HK-2 (cell line): ENCODE measurements at regions not wholly inside any gene's neighbourhood (a gene's known extent, or its start where the extent isn't known, plus 50 kb on each side); places are given as distances from the start of the nearest gene placed in this dataset.

ENCODE experiments used
- DNase-seq: peaks from one replicate; pipeline ENCODE4 v3.0.0-alpha.2; 2018; ENCODE audit not compliant: unreplicated experiment

GRCh38 chrX:6472652-6473342, 62.1 kb downstream of the VCX3A start:
- DNase-seq, result no peak

- no peak for DNase-seq
Observed at GRCh38 chrX:6468706-6469105, 66.2 kb downstream of the VCX3A start.

- no peak for DNase-seq
Observed at GRCh38 chrX:6465756-6466155, 69.2 kb downstream of the VCX3A start.

GRCh38 chrX:6464726-6465125, 70.2 kb downstream of the VCX3A start:
- DNase-seq, result no peak

- peak; percentile 39 for DNase-seq
Observed at GRCh38 chrX:6460893-6461490, 73.9 kb downstream of the VCX3A start.

- DNase-seq, result no peak
Observed at GRCh38 chrX:6456196-6456595, 78.7 kb downstream of the VCX3A start.

GRCh38 chrX:6449946-6450345, 85.0 kb downstream of the VCX3A start:
- DNase-seq, result no peak

GRCh38 chrX:6448003-6448402, 86.9 kb downstream of the VCX3A start:
- no peak for DNase-seq

- DNase-seq, result no peak
Observed at GRCh38 chrX:6446582-6446981, 88.3 kb downstream of the VCX3A start.

- no peak for DNase-seq
Observed at GRCh38 chrX:6440648-6441047, 94.3 kb downstream of the VCX3A start.

GRCh38 chrX:6432226-6432625, 102.7 kb downstream of the VCX3A start:
- DNase-seq, result no peak

GRCh38 chrX:6407542-6407941, 127.4 kb downstream of the VCX3A start:
- no peak for DNase-seq

- DNase-seq, result no peak
Observed at GRCh38 chrX:6386837-6387236, 148.1 kb downstream of the VCX3A start.

GRCh38 chrX:6384921-6385320, 150.0 kb downstream of the VCX3A start:
- DNase-seq, result no peak

- no peak for DNase-seq
Observed at GRCh38 chrX:6384371-6384770, 150.5 kb downstream of the VCX3A start.

- DNase-seq, result no peak
Observed at GRCh38 chrX:6383917-6384316, 151.0 kb downstream of the VCX3A start.

GRCh38 chrX:6383488-6383887, 151.4 kb downstream of the VCX3A start:
- no peak for DNase-seq

GRCh38 chrX:6382284-6382683, 152.6 kb downstream of the VCX3A start:
- DNase-seq, result no peak

- no peak for DNase-seq
Observed at GRCh38 chrX:6377103-6377764, 148.6 kb upstream of the NLGN4X start.

GRCh38 chrX:6374556-6374955, 145.9 kb upstream of the NLGN4X start:
- DNase-seq, result peak; percentile 1

GRCh38 chrX:6372981-6373380, 144.3 kb upstream of the NLGN4X start:
- DNase-seq, result no peak

GRCh38 chrX:6371353-6371752, 142.7 kb upstream of the NLGN4X start:
- DNase-seq, result no peak

GRCh38 chrX:6363188-6363587, 134.5 kb upstream of the NLGN4X start:
- DNase-seq, result no peak
